GM12891 (cell line): ENCODE measurements at regions not wholly inside any gene's neighbourhood (a gene's known extent, or its start where the extent isn't known, plus 50 kb on each side); places are given as distances from the start of the nearest gene placed in this dataset.

Experiments
- DNase-seq: peaks from one replicate; pipeline ENCODE4 v3.0.0; 2011; ENCODE audit warnings: low spot score; ENCODE audit not compliant: insufficient read length
- FAIRE-seq: peaks from 2 replicates; lab custom pipeline; 2011; peaks lifted over from hg19 to GRCh38; lab: Jason Lieb, UNC
- PAX5 ChIP-seq: IDR thresholded peaks from 2 replicates; pipeline ENCODE4 v1.6.1; 2011; ENCODE audit warnings: low read length, moderate library complexity, mild to moderate bottlenecking; ENCODE audit not compliant: insufficient read depth, severe bottlenecking
- POLR2A ChIP-seq: IDR thresholded peaks from 2 replicates; pipeline ENCODE4 v1.6.1; 2011; ENCODE audit warnings: low read depth, low read length, control low read depth
- POLR2AphosphoS5 ChIP-seq: IDR thresholded peaks from 2 replicates; pipeline ENCODE4 v1.6.1; 2011; ENCODE audit warnings: low read depth, low read length, control low read depth
- POU2F2 ChIP-seq: IDR thresholded peaks from 2 replicates; pipeline ENCODE4 v1.6.1; 2011; ENCODE audit warnings: low read depth, mild to moderate bottlenecking, control low read depth, low read length, moderate library complexity
- SPI1 ChIP-seq: IDR thresholded peaks from 2 replicates; pipeline ENCODE4 v1.6.1; 2011; ENCODE audit warnings: low read depth, low read length, control low read depth
- TAF1 ChIP-seq: IDR thresholded peaks from 2 replicates; pipeline ENCODE4 v1.6.1; 2011; ENCODE audit warnings: low read depth, low read length, control low read depth

DNA sequence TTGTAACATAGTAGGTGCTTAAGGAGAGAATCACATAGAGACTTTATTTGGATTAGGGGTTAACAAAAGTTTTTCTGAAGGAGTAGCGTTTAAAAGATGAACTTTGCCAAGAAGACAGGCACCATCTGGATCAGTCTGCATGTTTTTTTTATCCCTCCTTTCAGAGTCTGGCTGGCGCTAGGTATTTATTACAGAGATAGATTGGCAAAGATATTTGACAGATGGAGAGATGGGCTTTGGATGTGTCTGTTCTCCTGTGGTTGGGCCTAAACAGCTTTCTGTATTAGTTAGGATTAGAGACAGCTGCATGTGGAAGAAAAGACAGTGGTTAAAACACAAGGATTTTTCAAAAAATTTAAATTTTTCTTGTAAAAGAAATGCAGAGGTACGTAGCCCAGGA is 133.9 kb downstream of the C12orf75 start:
- FAIRE-seq: no peak
- DNase-seq: no peak
- TF ChIP-seq TAF1: no peak
- TF ChIP-seq POLR2A: no peak
- no peak for TF ChIP-seq SPI1
- no peak for TF ChIP-seq POU2F2
- no peak for TF ChIP-seq POLR2AphosphoS5
- no peak for TF ChIP-seq PAX5

GRCh38 chr12:105466231-105466900 is 135.9 kb downstream of the C12orf75 start:
- TF ChIP-seq POU2F2: no peak
- no peak for DNase-seq
- no peak for FAIRE-seq

DNA sequence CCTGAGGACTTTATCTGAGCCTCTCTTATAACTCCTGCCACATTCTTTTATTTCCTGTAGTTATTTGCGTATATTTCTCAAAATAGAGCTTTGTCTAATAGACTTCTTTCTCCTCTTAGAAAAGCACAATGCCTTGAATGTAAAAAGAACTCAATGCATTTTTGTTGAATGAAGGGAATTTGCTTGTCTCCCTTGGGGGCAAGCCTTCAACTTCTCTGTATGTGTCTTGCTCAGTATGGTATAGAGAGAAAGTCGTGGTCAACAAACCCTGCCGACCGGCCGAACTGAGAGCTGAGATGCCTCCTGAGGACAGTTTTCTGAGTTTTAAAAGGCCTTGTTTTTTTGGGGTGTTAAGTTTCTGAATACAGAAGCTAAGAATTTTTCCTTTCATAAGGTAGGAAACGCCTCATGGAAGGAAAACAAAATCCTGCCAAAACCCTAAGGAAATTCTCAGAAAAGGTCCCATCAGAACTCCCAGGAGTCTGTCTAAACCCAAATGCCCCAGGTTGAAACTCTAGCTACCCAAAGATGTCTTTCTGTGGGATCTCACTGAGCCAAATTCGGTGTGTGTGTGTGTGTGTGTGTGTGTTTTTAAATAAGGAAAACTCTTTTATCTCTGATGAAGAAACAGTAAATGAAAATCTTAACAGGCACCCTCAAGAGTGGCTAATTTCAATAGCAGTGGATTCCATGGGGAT is 136.6 kb downstream of the C12orf75 start:
- FAIRE-seq: no peak
- no peak for TF ChIP-seq POLR2AphosphoS5
- TF ChIP-seq POLR2A: no peak
- no peak for TF ChIP-seq SPI1
- no peak for TF ChIP-seq TAF1
- TF ChIP-seq PAX5: no peak
- TF ChIP-seq POU2F2: no peak
- no peak for DNase-seq

GRCh38 chr12:105467710-105468366 is 137.3 kb downstream of the C12orf75 start:
- no peak for FAIRE-seq
- no peak for TF ChIP-seq SPI1
- no peak for TF ChIP-seq TAF1
- no peak for TF ChIP-seq POLR2A
- TF ChIP-seq PAX5: no peak
- no peak for TF ChIP-seq POLR2AphosphoS5
- no peak for TF ChIP-seq POU2F2
- DNase-seq: no peak

- DNase-seq: no peak
- no peak for FAIRE-seq
- TF ChIP-seq POLR2A (no peak), PAX5 (no peak), SPI1 (no peak), POU2F2 (no peak), TAF1 (no peak), POLR2AphosphoS5 (no peak)
These were observed 138.0 kb downstream of the C12orf75 start for GRCh38 chr12:105468464-105468863.

DNA sequence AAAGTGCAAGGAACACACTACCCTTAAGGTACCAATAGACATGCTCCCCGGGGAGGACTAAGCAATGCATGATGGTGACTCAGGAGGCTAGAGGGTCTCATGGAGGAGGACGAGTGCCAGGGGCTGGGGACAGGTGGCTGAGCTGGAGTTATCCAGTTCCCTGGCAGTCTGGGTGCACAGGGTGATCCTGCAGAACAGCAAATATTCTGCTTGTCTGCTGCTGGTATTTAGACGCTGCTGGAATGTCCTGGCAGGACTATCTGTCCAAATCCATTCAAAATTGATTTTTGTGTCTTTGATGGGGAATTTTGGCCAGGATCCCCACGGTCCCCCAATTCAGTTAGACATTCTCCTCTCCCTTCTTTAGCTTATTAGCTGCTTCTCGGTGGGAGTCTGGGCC is 138.7 kb downstream of the C12orf75 start:
- TF ChIP-seq POLR2A: no peak
- TF ChIP-seq TAF1: no peak
- TF ChIP-seq POU2F2: no peak
- FAIRE-seq: no peak

GRCh38 chr12:105469701-105470100 is 139.2 kb downstream of the C12orf75 start:
- DNase-seq (no peak), FAIRE-seq (no peak)
- TF ChIP-seq POU2F2 (no peak), PAX5 (no peak), SPI1 (no peak), TAF1 (no peak)

More for the DNA sequence above, 138.7 kb downstream of the C12orf75 start:
- DNase-seq: no peak

DNA sequence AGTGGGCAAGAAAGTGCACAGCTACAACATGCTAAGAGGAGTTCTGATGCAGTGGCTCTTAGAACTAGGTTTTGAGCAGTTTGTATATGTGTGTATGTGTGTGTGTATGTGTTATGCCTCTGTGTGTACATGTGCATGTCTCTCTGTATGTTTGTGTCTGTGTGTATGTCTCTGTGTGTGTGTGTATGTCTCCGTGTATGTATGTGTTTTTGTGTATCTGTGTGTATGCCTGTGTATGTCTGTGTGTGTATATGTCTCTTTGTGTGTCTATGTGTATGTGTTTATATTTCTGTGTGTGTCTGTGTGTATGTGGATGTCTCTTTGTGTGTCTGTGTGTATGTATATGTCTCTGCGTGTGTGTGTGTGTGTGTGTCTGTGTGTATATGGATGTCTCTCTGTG is 139.6 kb downstream of the C12orf75 start:
- no peak for TF ChIP-seq POLR2AphosphoS5
- TF ChIP-seq POLR2A: no peak
- TF ChIP-seq POU2F2: no peak
- TF ChIP-seq PAX5: no peak
- no peak for TF ChIP-seq TAF1
- no peak for TF ChIP-seq SPI1
- no peak for FAIRE-seq
- no peak for DNase-seq

DNA sequence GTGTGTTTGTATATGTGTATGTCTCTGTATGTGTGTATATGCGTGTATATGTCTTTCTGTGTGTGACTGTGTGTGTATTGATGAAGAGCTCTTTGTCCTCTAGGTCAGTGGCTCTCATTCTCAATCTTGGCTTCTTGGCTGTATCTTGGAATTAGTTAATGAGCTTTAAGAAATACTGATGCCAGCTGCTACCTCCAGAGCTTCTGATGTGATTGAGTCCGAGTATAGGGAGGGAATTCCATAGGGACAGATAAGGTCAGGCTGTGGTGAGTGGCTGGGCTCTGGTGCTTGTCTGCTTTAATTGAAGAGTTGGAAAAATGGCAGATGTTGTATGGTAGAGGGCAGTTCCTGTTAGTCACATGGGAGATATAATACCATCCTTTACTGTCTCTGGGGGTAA is 140.1 kb downstream of the C12orf75 start:
- TF ChIP-seq POU2F2: no peak
- no peak for TF ChIP-seq TAF1
- no peak for TF ChIP-seq POLR2AphosphoS5
- no peak for TF ChIP-seq PAX5
- no peak for TF ChIP-seq POLR2A
- TF ChIP-seq SPI1: no peak
- no peak for DNase-seq
- no peak for FAIRE-seq

GRCh38 chr12:105474672-105475071 is 144.2 kb downstream of the C12orf75 start:
- no peak for DNase-seq
- FAIRE-seq: no peak
- TF ChIP-seq PAX5: no peak
